ENCODE measurements at regions not wholly inside any gene's neighbourhood (a gene's known extent, or its start where the extent isn't known, plus 50 kb on each side); places are given as distances from the start of the nearest gene placed in this dataset.
"Not testable (repeated sequence)": the region's sequence is repeated elsewhere in the genome, so short reads cannot be mapped to it uniquely, and the experiment has no call there.

DNA sequence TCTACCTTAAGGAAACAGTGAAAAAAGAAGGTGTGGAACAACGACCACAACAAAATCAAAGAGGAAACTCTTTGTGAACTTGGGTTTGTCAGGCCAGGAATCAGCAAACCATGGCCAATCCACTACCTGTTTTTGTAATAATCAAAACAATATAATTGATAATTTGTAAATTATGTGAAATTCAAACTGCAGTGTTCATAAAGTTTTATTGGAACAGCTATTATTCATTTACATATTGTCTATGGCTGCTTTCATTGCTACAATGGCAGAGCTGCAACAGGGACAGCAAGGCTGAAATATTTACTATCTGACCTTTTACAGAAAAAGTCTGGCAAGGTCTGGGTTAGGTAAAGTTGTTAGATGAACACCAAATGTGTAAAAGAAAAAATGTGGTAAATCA, 77.8 kb upstream of the PLEKHM1 start:
- TF ChIP-seq, protein P1, sequence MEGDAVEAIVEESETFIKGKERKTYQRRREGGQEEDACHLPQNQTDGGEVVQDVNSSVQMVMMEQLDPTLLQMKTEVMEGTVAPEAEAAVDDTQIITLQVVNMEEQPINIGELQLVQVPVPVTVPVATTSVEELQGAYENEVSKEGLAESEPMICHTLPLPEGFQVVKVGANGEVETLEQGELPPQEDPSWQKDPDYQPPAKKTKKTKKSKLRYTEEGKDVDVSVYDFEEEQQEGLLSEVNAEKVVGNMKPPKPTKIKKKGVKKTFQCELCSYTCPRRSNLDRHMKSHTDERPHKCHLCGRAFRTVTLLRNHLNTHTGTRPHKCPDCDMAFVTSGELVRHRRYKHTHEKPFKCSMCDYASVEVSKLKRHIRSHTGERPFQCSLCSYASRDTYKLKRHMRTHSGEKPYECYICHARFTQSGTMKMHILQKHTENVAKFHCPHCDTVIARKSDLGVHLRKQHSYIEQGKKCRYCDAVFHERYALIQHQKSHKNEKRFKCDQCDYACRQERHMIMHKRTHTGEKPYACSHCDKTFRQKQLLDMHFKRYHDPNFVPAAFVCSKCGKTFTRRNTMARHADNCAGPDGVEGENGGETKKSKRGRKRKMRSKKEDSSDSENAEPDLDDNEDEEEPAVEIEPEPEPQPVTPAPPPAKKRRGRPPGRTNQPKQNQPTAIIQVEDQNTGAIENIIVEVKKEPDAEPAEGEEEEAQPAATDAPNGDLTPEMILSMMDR (IDR thresholded peaks at IDR 0.05; ENCODE audit: low read length) = not testable (repeated sequence)
- TF ChIP-seq EZH2 (optimal IDR thresholded peaks at IDR 0.05; ENCODE audit: low read depth, low read length) = not testable (repeated sequence)

All from MM.1S (cell line).